ENCODE measurements at regions not wholly inside any gene's neighbourhood (a gene's known extent, or its start where the extent isn't known, plus 50 kb on each side); places are given as distances from the start of the nearest gene placed in this dataset.

- Histone ChIP-seq H3K36me3 (ENCODE audit: insufficient read depth, low read length) (no peaks in the 10 kb centered on the region), H3K4me1 (ENCODE audit: insufficient read depth, low read length) (no peaks in the 10 kb centered on the region), H3K27me3 (ENCODE audit: control insufficient read depth in 1 of 2, insufficient read depth in 2 of 2, low read length in 2 of 2) (no peaks in the 10 kb centered on the region), H3K27ac (ENCODE audit: low read depth in 1 of 2, low read length in 2 of 2) (no peak overlapping the region), H3K4me3 (ENCODE audit: low read length) (no peak overlapping the region), H3K9me3 (ENCODE audit: control insufficient read depth in 1 of 2, insufficient read depth in 1 of 2, low read length in 2 of 2) (peaks cover 0 to 7% of the 10 kb centered on the region in 2 experiments)
- no peaks in the 10 kb centered on the region for H3K36me3 Mint-ChIP-seq (ENCODE audit: low read depth)
- ATAC-seq (ENCODE audit: poor library complexity) (no peak), DNase-seq (no peak)
- intact Hi-C loops (cut with DNase I, micrococcal nuclease): no loop called here
- H3K9me3 Mint-ChIP-seq: peaks cover 3% of the 10 kb centered on the region
- ChIA-PET CTCF (no interaction called here), POLR2A (no interaction called here)
- no peaks in the 10 kb centered on the region for H3K4me1 Mint-ChIP-seq (ENCODE audit: low read depth)
- H3K4me3 Mint-ChIP-seq: no peak overlapping the region
- TF ChIP-seq CTCF (IDR thresholded peaks at IDR 0.05): no peak
- no peaks in the 10 kb centered on the region for H3K27me3 Mint-ChIP-seq
- H3K27ac Mint-ChIP-seq: no peak overlapping the region
These were observed 1655.3 kb upstream of the ACVR2A start for GRCh38 chr2:146189541-146189940.

- H3K36me3 Mint-ChIP-seq (ENCODE audit: low read depth): no peaks in the 10 kb centered on the region
- no peaks in the 10 kb centered on the region for H3K9me3 ChIP-seq (ENCODE audit: control insufficient read depth in 1 of 2, insufficient read depth in 1 of 2, low read length in 2 of 2)
- H3K27ac ChIP-seq (ENCODE audit: low read depth in 1 of 2, low read length in 2 of 2): no peak overlapping the region
- ChIA-PET POLR2A (no interaction called here), CTCF (no interaction called here)
- intact Hi-C loops (cut with DNase I, micrococcal nuclease): no loop called here
- no peak for DNase-seq
- no peak for ATAC-seq (ENCODE audit: poor library complexity)
- H3K4me3 Mint-ChIP-seq: no peak overlapping the region
- H3K27me3 ChIP-seq (ENCODE audit: control insufficient read depth in 1 of 2, insufficient read depth in 2 of 2, low read length in 2 of 2): no peaks in the 10 kb centered on the region
- no peak overlapping the region for H3K4me3 ChIP-seq (ENCODE audit: low read length)
- H3K9me3 Mint-ChIP-seq: peaks cover 11% of the 10 kb centered on the region
- H3K27ac Mint-ChIP-seq: no peak overlapping the region
- no peak for TF ChIP-seq CTCF (IDR thresholded peaks at IDR 0.05)
- no peaks in the 10 kb centered on the region for H3K36me3 ChIP-seq (ENCODE audit: insufficient read depth, low read length)
- H3K4me1 ChIP-seq (ENCODE audit: insufficient read depth, low read length): no peaks in the 10 kb centered on the region
- H3K4me1 Mint-ChIP-seq (ENCODE audit: low read depth): no peaks in the 10 kb centered on the region
- no peaks in the 10 kb centered on the region for H3K27me3 Mint-ChIP-seq
These were observed 1654.0 kb upstream of the ZEB2 start for GRCh38 chr2:146173934-146174333.

- no peaks in the 10 kb centered on the region for H3K27me3 ChIP-seq (ENCODE audit: control insufficient read depth in 1 of 2, insufficient read depth in 2 of 2, low read length in 2 of 2)
- Mint-ChIP-seq H3K9me3 (peaks cover 8% of the 10 kb centered on the region), H3K4me3 (no peak overlapping the region), H3K4me1 (ENCODE audit: low read depth) (no peaks in the 10 kb centered on the region), H3K36me3 (ENCODE audit: low read depth) (no peaks in the 10 kb centered on the region), H3K27ac (no peak overlapping the region), H3K27me3 (no peaks in the 10 kb centered on the region)
- CTCF ChIA-PET: no interaction called here
- no peak for TF ChIP-seq CTCF (IDR thresholded peaks at IDR 0.05)
- DNase-seq (no peak), ATAC-seq (ENCODE audit: poor library complexity) (no peak)
- intact Hi-C loops (cut with DNase I, micrococcal nuclease): no loop called here
- no peaks in the 10 kb centered on the region for H3K36me3 ChIP-seq (ENCODE audit: insufficient read depth, low read length)
- no peak overlapping the region for H3K27ac ChIP-seq (ENCODE audit: low read depth in 1 of 2, low read length in 2 of 2)
- no peaks in the 10 kb centered on the region for H3K9me3 ChIP-seq (ENCODE audit: control insufficient read depth in 1 of 2, insufficient read depth in 1 of 2, low read length in 2 of 2)
- no peaks in the 10 kb centered on the region for H3K4me1 ChIP-seq (ENCODE audit: insufficient read depth, low read length)
- POLR2A ChIA-PET: no interaction called here
- no peak overlapping the region for H3K4me3 ChIP-seq (ENCODE audit: low read length)
These were observed 1641.5 kb upstream of the ZEB2 start for GRCh38 chr2:146161256-146161882.
